ENCODE measurements at regions not wholly inside any gene's neighbourhood (a gene's known extent, or its start where the extent isn't known, plus 50 kb on each side); places are given as distances from the start of the nearest gene placed in this dataset.
"Not testable (repeated sequence)": the region's sequence is repeated elsewhere in the genome, so short reads cannot be mapped to it uniquely, and the experiment has no call there.

GRCh38 chr10:46154683-46155082 lies 108.6 kb upstream of the MSMB start:
- not testable (repeated sequence) for TF ChIP-seq CTCF, POLR2A (IDR thresholded peaks at IDR 0.05)
